ENCODE measurements at regions not wholly inside any gene's neighbourhood (a gene's known extent, or its start where the extent isn't known, plus 50 kb on each side); places are given as distances from the start of the nearest gene placed in this dataset.

DNA sequence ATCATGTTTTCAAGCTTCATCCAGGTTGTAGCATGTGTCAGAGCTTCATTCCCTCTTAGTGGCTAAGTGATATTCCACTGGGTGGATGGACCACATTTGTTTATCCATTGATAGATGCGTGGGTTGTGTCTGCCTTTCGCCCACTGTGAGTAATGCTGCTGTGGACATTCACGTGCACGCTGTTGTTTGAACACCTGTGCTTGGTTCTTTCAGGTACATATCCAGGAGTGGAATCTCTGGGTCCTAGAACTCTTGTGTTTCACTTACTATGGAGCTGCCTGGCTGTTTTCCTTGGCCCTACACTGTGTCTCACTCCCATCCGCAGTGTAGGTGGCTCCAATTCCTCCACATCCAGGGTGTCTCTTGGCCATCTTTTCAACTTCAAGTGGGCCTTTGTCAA lies 224.2 kb downstream of the C16orf95 start:
- TF ChIP-seq, protein P1, sequence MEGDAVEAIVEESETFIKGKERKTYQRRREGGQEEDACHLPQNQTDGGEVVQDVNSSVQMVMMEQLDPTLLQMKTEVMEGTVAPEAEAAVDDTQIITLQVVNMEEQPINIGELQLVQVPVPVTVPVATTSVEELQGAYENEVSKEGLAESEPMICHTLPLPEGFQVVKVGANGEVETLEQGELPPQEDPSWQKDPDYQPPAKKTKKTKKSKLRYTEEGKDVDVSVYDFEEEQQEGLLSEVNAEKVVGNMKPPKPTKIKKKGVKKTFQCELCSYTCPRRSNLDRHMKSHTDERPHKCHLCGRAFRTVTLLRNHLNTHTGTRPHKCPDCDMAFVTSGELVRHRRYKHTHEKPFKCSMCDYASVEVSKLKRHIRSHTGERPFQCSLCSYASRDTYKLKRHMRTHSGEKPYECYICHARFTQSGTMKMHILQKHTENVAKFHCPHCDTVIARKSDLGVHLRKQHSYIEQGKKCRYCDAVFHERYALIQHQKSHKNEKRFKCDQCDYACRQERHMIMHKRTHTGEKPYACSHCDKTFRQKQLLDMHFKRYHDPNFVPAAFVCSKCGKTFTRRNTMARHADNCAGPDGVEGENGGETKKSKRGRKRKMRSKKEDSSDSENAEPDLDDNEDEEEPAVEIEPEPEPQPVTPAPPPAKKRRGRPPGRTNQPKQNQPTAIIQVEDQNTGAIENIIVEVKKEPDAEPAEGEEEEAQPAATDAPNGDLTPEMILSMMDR (IDR thresholded peaks at IDR 0.05; ENCODE audit: low read length): no peak
- no peak for TF ChIP-seq EZH2 (optimal IDR thresholded peaks at IDR 0.05; ENCODE audit: low read depth, low read length)
